NCI-H82 treated with DMSO at 0.1 percent for 48 hours (cell line): ENCODE measurements at regions not wholly inside any gene's neighbourhood (a gene's known extent, or its start where the extent isn't known, plus 50 kb on each side); places are given as distances from the start of the nearest gene placed in this dataset.
"Not testable (repeated sequence)": the region's sequence is repeated elsewhere in the genome, so short reads cannot be mapped to it uniquely, and the experiment has no call there.

Source experiments
- DNase-seq: peaks from one replicate; lab custom pipeline; 2025; ENCODE audit not compliant: unreplicated experiment; lab: John Stamatoyannopoulos, UW

GRCh38 chr6:78380541-78380940, 486.8 kb upstream of the IRAK1BP1 start:
- DNase-seq, result no peak

GRCh38 chr6:78383968-78384367, 483.4 kb upstream of the IRAK1BP1 start:
- no peak for DNase-seq

GRCh38 chr6:78386854-78387253, 480.5 kb upstream of the IRAK1BP1 start:
- DNase-seq, result not testable (repeated sequence)

GRCh38 chr6:78390066-78390465, 477.3 kb upstream of the IRAK1BP1 start:
- no peak for DNase-seq

GRCh38 chr6:78397499-78397898, 469.9 kb upstream of the IRAK1BP1 start:
- no peak for DNase-seq

- no peak for DNase-seq
Measured at GRCh38 chr6:78398292-78398691, 469.1 kb upstream of the IRAK1BP1 start.

GRCh38 chr6:78400076-78400475, 467.3 kb upstream of the IRAK1BP1 start:
- DNase-seq, result no peak

GRCh38 chr6:78427386-78427785, 440.0 kb upstream of the IRAK1BP1 start:
- DNase-seq, result no peak

GRCh38 chr6:78430521-78430920, 436.8 kb upstream of the IRAK1BP1 start:
- no peak for DNase-seq

GRCh38 chr6:78435671-78436070, 431.7 kb upstream of the IRAK1BP1 start:
- DNase-seq, result no peak

- no peak for DNase-seq
Measured at GRCh38 chr6:78436335-78436734, 431.0 kb upstream of the IRAK1BP1 start.

- DNase-seq, result no peak
Measured at GRCh38 chr6:78438135-78438534, 429.2 kb upstream of the IRAK1BP1 start.

- no peak for DNase-seq
Measured at GRCh38 chr6:78460711-78461110, 406.6 kb upstream of the IRAK1BP1 start.

GRCh38 chr6:78462728-78463127, 404.6 kb upstream of the IRAK1BP1 start:
- DNase-seq, result no peak

- peak; percentile 6 for DNase-seq
Measured at GRCh38 chr6:78465059-78465634, 402.2 kb upstream of the IRAK1BP1 start.

GRCh38 chr6:78476561-78476960, 390.8 kb upstream of the IRAK1BP1 start:
- no peak for DNase-seq

GRCh38 chr6:78482801-78483552, 384.4 kb upstream of the IRAK1BP1 start:
- peak; percentile 74 for DNase-seq

- peak; percentile 61 for DNase-seq
Measured at GRCh38 chr6:78483553-78484197, 383.7 kb upstream of the IRAK1BP1 start.

GRCh38 chr6:78484198-78485064, 382.9 kb upstream of the IRAK1BP1 start:
- DNase-seq, result no peak

GRCh38 chr6:78487401-78487800, 379.9 kb upstream of the IRAK1BP1 start:
- DNase-seq, result no peak

GRCh38 chr6:78489874-78490273, 377.5 kb upstream of the IRAK1BP1 start:
- DNase-seq, result no peak
